DMS53 treated with DMSO at 0.1 percent for 48 hours (cell line): ENCODE measurements at regions not wholly inside any gene's neighbourhood (a gene's known extent, or its start where the extent isn't known, plus 50 kb on each side); places are given as distances from the start of the nearest gene placed in this dataset.
"Not testable (repeated sequence)": the region's sequence is repeated elsewhere in the genome, so short reads cannot be mapped to it uniquely, and the experiment has no call there.

Experiments
- DNase-seq: peaks from one replicate; lab custom pipeline; 2025; ENCODE audit not compliant: unreplicated experiment; lab: John Stamatoyannopoulos, UW

GRCh38 chr7:54245020-54245419 lies 297.2 kb upstream of the VSTM2A start:
- DNase-seq = no peak

- DNase-seq = no peak
Measured at GRCh38 chr7:54249686-54250085, 292.5 kb upstream of the VSTM2A start.

GRCh38 chr7:54252256-54253035 lies 289.7 kb upstream of the VSTM2A start:
- no peak for DNase-seq

GRCh38 chr7:54253036-54253373 lies 289.2 kb upstream of the VSTM2A start:
- DNase-seq = no peak

GRCh38 chr7:54255242-54255641 lies 286.9 kb upstream of the VSTM2A start:
- no peak for DNase-seq

- DNase-seq = no peak
Measured at GRCh38 chr7:54259185-54259584, 283.0 kb upstream of the VSTM2A start.

- DNase-seq = no peak
Measured at GRCh38 chr7:54260941-54261371, 281.2 kb upstream of the VSTM2A start.

- no peak for DNase-seq
Measured at GRCh38 chr7:54278847-54279246, 263.3 kb upstream of the VSTM2A start.

GRCh38 chr7:54292171-54292925 lies 249.8 kb upstream of the VSTM2A start:
- DNase-seq = no peak

- no peak for DNase-seq
Measured at GRCh38 chr7:54299426-54299825, 242.7 kb upstream of the VSTM2A start.

- DNase-seq = not testable (repeated sequence)
Measured at GRCh38 chr7:54315955-54316354, 226.2 kb upstream of the VSTM2A start.

GRCh38 chr7:54326592-54327167 lies 215.5 kb upstream of the VSTM2A start:
- DNase-seq = no peak

GRCh38 chr7:54330216-54330800 lies 211.9 kb upstream of the VSTM2A start:
- no peak for DNase-seq

- DNase-seq = no peak
Measured at GRCh38 chr7:54331311-54331710, 210.9 kb upstream of the VSTM2A start.

GRCh38 chr7:54332301-54332700 lies 209.9 kb upstream of the VSTM2A start:
- no peak for DNase-seq

- DNase-seq = no peak
Measured at GRCh38 chr7:54333952-54334351, 208.2 kb upstream of the VSTM2A start.

GRCh38 chr7:54336800-54337199 lies 205.4 kb upstream of the VSTM2A start:
- no peak for DNase-seq

- DNase-seq = no peak
Measured at GRCh38 chr7:54337466-54337865, 204.7 kb upstream of the VSTM2A start.

- DNase-seq = no peak
Measured at GRCh38 chr7:54338319-54338718, 203.9 kb upstream of the VSTM2A start.

GRCh38 chr7:54339073-54339472 lies 203.1 kb upstream of the VSTM2A start:
- DNase-seq = no peak

- no peak for DNase-seq
Measured at GRCh38 chr7:54342458-54342857, 199.7 kb upstream of the VSTM2A start.

GRCh38 chr7:54343511-54343910 lies 198.7 kb upstream of the VSTM2A start:
- DNase-seq = no peak
